IPS-15b (cell line): ENCODE measurements at regions not wholly inside any gene's neighbourhood (a gene's known extent, or its start where the extent isn't known, plus 50 kb on each side); places are given as distances from the start of the nearest gene placed in this dataset.

Experiments used
- H3K27me3 ChIP-seq: one replicate; pipeline ENCODE4 v1.6.1; 2013; ENCODE audit warnings: low read length; ENCODE audit not compliant: control insufficient read depth, insufficient read depth
- H3K36me3 ChIP-seq: one replicate; pipeline ENCODE4 v1.6.1; 2013; ENCODE audit warnings: low read length; ENCODE audit not compliant: control insufficient read depth, insufficient read depth
- H3K4me1 ChIP-seq: one replicate; pipeline ENCODE4 v1.6.1; 2013; ENCODE audit warnings: mild to moderate bottlenecking, low read length; ENCODE audit not compliant: control insufficient read depth, insufficient read depth
- H3K4me3 ChIP-seq: one replicate; pipeline ENCODE4 v1.5.1; 2013; ENCODE audit warnings: low read depth, low read length
- H3K9ac ChIP-seq: one replicate; pipeline ENCODE4 v1.6.1; 2013; ENCODE audit warnings: low read depth, mild to moderate bottlenecking, low read length
- H3K9me3 ChIP-seq: one replicate; pipeline ENCODE4 v1.6.1; 2013; ENCODE audit warnings: mild to moderate bottlenecking, low read length; ENCODE audit not compliant: control insufficient read depth, insufficient read depth

DNA sequence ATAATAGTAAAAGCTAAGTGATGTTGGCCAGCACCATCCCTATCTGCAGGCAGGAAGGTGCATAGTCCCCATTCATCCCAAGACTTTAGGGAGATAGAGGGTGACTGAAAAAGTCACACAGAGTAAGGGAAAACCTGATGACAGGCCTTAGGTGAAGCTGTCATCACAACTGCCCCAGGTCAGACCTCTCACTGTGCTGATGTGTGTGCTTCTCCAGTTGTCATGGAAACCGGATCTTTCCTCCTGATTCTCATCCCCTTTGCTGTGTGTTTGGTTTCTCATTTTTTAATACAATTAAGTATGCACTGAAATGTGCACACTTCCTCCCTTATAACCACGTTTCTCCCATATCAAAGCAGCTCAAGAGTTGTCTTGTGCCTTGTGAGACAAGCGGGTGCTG lies 135.1 kb upstream of the ANKFN1 start:
- Histone ChIP-seq H3K4me1 (no peaks in the 10 kb centered on the region), H3K27me3 (no peaks in the 10 kb centered on the region), H3K4me3 (no peak overlapping the region), H3K9ac (no peak overlapping the region), H3K36me3 (no peaks in the 10 kb centered on the region), H3K9me3 (no peaks in the 10 kb centered on the region)

DNA sequence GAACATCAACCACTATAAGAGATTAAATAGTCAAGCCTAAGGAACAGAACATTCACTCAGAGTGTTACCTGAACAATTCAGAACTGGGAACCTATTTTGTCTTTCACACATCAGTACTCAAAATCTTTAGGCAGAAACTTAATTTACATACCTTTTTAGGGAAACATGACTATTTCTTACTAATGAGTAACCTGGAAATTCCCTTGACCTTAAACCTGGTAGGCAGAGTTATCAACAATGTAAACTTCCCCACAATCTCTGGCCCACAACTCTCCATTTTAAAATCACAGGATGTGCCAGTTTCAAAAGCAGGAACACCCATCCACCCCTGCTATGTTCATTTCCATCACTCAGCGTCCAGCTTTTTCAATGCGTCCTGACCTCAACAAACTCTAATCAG lies 132.9 kb upstream of the ANKFN1 start:
- Histone ChIP-seq H3K9ac (no peak overlapping the region), H3K9me3 (no peaks in the 10 kb centered on the region), H3K4me3 (no peak overlapping the region), H3K36me3 (no peaks in the 10 kb centered on the region), H3K27me3 (no peaks in the 10 kb centered on the region), H3K4me1 (no peaks in the 10 kb centered on the region)

DNA sequence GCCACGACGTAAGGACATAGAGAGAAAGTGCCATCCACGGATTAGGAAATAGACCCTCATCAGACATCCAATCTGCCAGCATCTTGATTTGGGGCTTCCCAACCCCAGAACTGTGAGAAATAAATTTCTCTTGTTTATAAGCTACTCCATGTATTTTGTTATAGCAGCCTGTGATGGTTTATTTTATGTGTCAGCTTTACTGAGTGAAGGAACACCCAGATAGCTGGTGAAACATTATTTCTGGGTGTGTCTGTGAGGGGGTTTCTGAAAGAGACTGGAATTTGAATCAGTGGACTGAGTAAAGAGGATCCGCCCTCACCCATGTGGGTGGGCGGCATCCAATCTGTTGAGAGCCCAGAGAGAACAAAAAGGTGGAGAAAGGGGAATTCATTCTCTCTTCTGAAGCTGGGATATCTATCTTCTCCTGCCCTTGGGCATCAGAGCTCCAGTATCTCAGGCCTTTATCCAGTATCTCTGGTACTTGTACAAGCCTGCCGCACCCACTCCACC lies 131.5 kb upstream of the ANKFN1 start:
- H3K4me1 ChIP-seq: no peaks in the 10 kb centered on the region
- H3K4me3 ChIP-seq: no peak overlapping the region
- H3K36me3 ChIP-seq: no peaks in the 10 kb centered on the region
- no peak overlapping the region for H3K9ac ChIP-seq
- no peaks in the 10 kb centered on the region for H3K9me3 ChIP-seq
- H3K27me3 ChIP-seq: no peaks in the 10 kb centered on the region

DNA sequence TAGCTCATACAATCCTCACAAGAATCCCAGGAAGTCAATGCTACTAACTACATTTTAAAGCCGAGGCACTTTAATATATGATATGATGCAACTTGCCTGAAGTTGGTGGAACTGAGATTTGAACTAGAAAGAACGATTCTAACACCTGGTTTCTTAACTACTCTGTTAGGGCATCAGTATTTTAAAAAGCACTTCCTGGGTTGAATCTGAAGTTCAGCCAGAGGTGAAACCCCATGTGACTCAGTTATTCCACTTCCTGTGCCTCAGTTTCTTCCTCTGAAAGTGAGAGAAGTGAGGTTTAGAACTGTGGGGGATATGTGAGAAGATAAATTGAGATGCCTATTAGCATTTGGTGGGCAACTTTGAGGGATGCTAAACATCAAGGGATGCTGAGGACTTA lies 129.4 kb upstream of the ANKFN1 start:
- H3K4me1 ChIP-seq: no peaks in the 10 kb centered on the region
- H3K9me3 ChIP-seq: no peaks in the 10 kb centered on the region
- H3K9ac ChIP-seq: no peak overlapping the region
- no peaks in the 10 kb centered on the region for H3K36me3 ChIP-seq
- no peaks in the 10 kb centered on the region for H3K27me3 ChIP-seq
- H3K4me3 ChIP-seq: no peak overlapping the region

DNA sequence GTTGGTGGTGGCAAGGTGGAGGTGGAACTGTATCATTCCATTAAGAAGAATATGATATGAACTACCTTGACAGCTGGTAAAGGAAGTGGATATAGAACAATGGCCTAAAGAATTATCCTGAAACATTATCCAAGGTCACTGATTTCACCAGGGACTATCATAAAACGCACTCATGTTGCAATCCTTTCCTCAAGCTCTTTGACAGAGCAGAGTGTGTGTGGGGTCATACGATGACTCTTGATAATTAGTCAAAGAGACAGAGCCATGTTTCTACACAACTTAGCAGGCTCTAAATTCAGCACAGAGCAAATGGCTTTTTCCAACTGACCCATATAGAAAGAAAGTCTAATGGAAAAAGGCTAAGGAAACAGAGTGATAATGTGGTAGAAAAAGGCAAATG lies 126.4 kb upstream of the ANKFN1 start:
- Histone ChIP-seq H3K9me3 (no peaks in the 10 kb centered on the region), H3K36me3 (no peaks in the 10 kb centered on the region), H3K9ac (no peak overlapping the region), H3K27me3 (no peaks in the 10 kb centered on the region), H3K4me1 (no peaks in the 10 kb centered on the region), H3K4me3 (no peak overlapping the region)

DNA sequence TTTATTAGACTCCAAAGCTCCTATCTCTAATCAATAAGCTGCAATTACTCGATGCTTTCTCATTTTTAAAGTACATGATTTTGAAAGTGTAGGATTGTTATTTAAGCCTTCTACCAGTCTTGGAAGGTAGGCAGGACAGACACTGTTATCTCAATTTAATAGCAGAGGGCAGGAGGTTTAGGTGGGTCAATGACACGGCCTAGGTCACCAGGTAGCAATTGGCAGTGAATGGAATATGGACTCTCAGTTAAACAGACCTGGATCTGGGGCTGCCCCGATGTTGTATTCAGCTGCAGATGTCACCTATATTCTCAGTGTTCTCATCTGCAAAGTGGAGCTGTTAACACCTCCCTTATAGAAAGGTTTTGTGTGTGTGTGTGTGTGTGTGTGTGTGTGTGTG lies 124.4 kb upstream of the ANKFN1 start:
- Histone ChIP-seq H3K4me3 (no peak overlapping the region), H3K36me3 (no peaks in the 10 kb centered on the region), H3K9me3 (no peaks in the 10 kb centered on the region), H3K27me3 (no peaks in the 10 kb centered on the region), H3K4me1 (no peaks in the 10 kb centered on the region), H3K9ac (no peak overlapping the region)

DNA sequence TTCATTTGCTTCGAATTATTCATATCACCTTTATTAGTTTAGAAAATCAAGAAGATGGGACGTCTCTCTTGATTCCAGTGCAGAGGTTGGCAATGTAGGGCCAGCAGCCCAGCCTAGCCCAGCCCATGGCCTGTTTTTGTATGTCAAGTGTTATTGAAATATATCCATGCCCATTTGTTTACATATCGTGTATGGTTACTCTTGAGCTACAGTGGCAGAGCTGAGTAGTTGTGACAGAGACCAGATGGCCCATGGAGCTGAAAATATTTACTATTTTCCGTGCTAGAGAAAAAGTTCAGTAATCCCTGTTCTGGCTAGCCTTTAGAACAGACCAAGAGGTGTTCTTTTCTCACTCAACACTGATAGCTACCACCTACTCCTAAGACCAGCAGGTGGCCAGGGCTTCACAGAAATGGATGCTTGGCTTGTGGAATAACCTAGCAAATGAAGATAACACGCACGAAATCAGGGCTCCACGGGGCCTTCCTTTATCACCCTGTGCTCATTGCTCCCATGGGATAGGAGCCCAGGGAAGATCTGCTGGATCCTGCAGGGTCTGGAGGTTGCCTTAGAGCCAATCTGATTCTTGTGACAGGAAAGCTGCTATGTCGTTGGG lies 123.2 kb upstream of the ANKFN1 start:
- Histone ChIP-seq H3K9me3 (no peaks in the 10 kb centered on the region), H3K9ac (no peak overlapping the region), H3K36me3 (no peaks in the 10 kb centered on the region), H3K4me3 (no peak overlapping the region), H3K4me1 (no peaks in the 10 kb centered on the region), H3K27me3 (no peaks in the 10 kb centered on the region)

DNA sequence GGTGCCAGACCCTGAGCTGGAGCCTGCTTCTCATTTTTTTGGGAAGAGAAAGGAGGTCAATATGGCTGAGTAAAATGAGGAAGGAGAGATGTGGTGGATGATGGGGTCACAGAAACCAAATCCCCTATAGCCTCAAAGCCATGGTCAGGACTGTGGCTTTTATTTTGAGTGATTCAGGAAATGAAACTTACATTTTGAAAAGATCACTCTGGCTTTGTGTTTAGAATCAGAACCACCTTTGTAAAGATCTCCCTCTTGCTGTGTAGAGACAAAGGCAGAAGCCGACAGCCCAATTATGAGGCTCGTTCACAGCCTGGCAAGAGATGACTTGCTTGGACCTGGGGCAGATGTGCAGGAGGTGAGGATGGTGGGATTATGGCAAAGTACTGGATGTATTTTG lies 121.6 kb upstream of the ANKFN1 start:
- no peaks in the 10 kb centered on the region for H3K9me3 ChIP-seq
- H3K9ac ChIP-seq: no peak overlapping the region
- H3K36me3 ChIP-seq: no peaks in the 10 kb centered on the region
- H3K27me3 ChIP-seq: no peaks in the 10 kb centered on the region
- H3K4me3 ChIP-seq: no peak overlapping the region
- no peaks in the 10 kb centered on the region for H3K4me1 ChIP-seq

DNA sequence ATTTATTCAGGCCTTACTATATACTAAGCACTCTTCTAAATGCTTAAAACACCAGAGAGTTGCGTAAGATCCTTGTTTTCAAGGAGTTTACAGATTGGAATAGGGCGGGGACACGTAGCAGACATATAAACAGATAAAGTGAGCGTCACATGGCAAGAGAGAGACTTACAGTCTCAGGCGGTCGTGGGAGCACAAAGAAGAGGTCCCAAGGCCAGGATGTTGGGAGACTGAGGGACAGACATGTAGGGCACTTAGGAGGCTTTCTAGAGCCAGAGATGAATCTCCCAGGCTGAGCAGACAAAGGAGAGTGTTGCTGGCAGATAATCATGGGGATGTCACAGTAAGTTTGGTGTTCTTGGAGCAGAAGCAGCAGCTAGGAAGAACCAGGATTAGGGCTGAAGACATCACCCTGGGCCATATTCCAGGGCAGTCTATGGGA lies 119.1 kb upstream of the ANKFN1 start:
- no peaks in the 10 kb centered on the region for H3K9me3 ChIP-seq
- no peak overlapping the region for H3K4me3 ChIP-seq
- H3K27me3 ChIP-seq: no peaks in the 10 kb centered on the region
- no peak overlapping the region for H3K9ac ChIP-seq
- no peaks in the 10 kb centered on the region for H3K4me1 ChIP-seq
- no peaks in the 10 kb centered on the region for H3K36me3 ChIP-seq

DNA sequence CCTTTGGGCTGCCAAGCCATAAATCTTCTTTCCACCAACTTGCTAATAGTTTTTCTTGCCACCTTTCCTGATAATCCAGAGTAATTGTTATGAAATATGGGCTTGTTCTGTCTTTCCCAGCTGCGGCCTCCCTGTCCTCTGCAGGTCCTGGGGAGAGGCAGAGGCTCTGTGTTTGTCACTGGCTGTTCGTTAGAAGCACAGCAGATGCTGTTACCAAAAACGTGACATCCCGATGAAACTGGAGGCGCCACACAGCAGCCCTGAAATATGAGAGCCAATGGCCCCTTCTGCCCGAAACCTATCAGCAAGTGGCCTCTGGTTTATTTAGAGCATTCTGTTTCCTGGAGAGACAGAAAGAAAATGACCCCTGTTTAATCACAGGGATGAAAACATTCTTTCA lies 115.1 kb upstream of the ANKFN1 start:
- no peak overlapping the region for H3K9ac ChIP-seq
- no peaks in the 10 kb centered on the region for H3K9me3 ChIP-seq
- H3K4me1 ChIP-seq: no peaks in the 10 kb centered on the region
- H3K27me3 ChIP-seq: no peaks in the 10 kb centered on the region
- no peak overlapping the region for H3K4me3 ChIP-seq
- no peaks in the 10 kb centered on the region for H3K36me3 ChIP-seq

DNA sequence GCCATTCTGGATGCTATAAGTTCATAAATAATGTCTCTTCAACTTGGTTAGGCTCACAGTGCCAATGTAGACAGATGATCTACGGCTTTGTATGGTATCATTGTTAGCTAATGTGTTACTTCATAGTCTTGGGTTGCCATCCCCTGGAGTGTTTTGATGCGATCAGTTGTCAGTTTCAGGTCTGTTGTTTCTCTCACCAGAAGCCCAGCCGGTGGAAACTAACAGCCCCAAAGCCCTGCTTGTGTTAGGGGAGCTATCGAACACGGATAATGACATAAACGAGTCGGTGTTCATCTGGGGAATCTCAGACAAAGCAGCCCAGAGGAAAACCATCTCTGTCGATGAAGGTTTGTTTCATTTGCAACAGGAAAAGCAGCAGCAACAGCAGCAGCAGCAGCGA lies 107.4 kb upstream of the ANKFN1 start:
- Histone ChIP-seq H3K36me3 (no peaks in the 10 kb centered on the region), H3K27me3 (no peaks in the 10 kb centered on the region), H3K4me3 (no peak overlapping the region), H3K9me3 (no peaks in the 10 kb centered on the region), H3K9ac (no peak overlapping the region), H3K4me1 (no peaks in the 10 kb centered on the region)

DNA sequence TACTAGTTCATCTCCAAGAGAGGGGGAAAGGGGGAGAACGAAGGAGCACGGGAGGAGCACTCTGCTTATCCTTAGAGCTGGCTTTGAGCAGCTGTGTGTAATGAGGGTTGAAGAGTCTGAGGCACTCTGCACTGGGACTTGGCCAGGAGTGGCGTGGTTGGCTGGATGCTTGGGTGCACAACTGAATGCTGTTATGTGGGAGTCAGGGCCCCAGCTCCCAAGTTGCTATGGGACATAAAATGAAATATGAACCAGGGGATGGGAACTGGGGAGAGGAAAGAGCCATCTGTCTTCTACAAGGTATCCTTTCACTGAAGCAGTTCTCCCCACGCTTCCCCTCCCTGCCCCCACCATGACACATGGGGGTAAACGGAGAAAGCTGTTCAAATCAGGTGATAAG lies 105.9 kb upstream of the ANKFN1 start:
- H3K4me3 ChIP-seq: no peak overlapping the region
- no peaks in the 10 kb centered on the region for H3K9me3 ChIP-seq
- H3K27me3 ChIP-seq: no peaks in the 10 kb centered on the region

More for the DNA sequence above, 105.9 kb upstream of the ANKFN1 start:
- Histone ChIP-seq H3K9ac (no peak overlapping the region), H3K36me3 (no peaks in the 10 kb centered on the region), H3K4me1 (no peaks in the 10 kb centered on the region)
